ENCODE measurements at regions not wholly inside any gene's neighbourhood (a gene's known extent, or its start where the extent isn't known, plus 50 kb on each side); places are given as distances from the start of the nearest gene placed in this dataset.

DNA sequence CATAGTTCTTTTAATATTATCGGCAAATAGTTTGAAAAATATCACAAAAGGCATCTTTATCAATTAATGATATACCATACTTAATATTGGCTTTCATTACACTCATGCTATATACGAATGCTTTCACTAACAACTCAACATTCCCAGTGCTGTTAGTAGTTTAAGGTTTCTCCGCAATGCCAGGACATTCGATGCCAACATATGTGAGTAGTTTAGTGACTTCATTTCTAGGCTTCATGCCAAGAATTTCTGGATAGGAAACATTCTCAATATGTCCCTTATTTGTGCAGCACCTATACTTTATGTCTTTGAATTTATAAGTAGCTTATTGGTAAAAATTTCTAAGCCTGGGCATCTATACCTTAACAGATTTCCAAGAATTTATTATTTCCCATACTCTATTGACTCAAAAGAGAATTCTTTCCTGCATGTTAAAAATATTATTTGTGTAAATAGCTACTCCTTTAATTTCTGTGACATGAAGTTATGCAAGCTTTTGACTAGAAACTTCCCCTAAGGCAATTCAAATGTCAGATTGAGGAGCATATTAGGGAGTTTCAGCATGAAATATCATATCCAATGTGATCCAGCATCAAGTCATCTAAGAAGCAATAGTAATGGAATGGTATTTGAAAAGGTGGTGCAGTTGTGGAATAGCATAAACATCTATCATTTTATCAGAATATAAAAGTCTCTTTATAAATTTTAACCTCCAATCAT, 236.0 kb upstream of the STXBP5 start:
- Histone ChIP-seq H3K27me3 (ENCODE audit: insufficient read depth, poor library complexity, severe bottlenecking) (no peaks in the 10 kb centered on the region), H3K27ac (ENCODE audit: poor library complexity, severe bottlenecking) (peak overlapping the region; percentile 9), H3K36me3 (ENCODE audit: low read depth) (no peaks in the 10 kb centered on the region), H3K4me1 (ENCODE audit: insufficient read depth, poor library complexity, severe bottlenecking) (peaks cover 12% of the 10 kb centered on the region), H3K4me3 (ENCODE audit: severe bottlenecking) (no peak overlapping the region), H3K9me3 (ENCODE audit: severe bottlenecking) (peaks cover 9% of the 10 kb centered on the region)
- DNase-seq (ENCODE audit: low spot score) (no peak), ATAC-seq (ENCODE audit: low read depth) (peak; percentile 95)
- TF ChIP-seq, protein P1, sequence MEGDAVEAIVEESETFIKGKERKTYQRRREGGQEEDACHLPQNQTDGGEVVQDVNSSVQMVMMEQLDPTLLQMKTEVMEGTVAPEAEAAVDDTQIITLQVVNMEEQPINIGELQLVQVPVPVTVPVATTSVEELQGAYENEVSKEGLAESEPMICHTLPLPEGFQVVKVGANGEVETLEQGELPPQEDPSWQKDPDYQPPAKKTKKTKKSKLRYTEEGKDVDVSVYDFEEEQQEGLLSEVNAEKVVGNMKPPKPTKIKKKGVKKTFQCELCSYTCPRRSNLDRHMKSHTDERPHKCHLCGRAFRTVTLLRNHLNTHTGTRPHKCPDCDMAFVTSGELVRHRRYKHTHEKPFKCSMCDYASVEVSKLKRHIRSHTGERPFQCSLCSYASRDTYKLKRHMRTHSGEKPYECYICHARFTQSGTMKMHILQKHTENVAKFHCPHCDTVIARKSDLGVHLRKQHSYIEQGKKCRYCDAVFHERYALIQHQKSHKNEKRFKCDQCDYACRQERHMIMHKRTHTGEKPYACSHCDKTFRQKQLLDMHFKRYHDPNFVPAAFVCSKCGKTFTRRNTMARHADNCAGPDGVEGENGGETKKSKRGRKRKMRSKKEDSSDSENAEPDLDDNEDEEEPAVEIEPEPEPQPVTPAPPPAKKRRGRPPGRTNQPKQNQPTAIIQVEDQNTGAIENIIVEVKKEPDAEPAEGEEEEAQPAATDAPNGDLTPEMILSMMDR (IDR thresholded peaks at IDR 0.05; ENCODE audit: poor library complexity, severe bottlenecking): no peak

DNA sequence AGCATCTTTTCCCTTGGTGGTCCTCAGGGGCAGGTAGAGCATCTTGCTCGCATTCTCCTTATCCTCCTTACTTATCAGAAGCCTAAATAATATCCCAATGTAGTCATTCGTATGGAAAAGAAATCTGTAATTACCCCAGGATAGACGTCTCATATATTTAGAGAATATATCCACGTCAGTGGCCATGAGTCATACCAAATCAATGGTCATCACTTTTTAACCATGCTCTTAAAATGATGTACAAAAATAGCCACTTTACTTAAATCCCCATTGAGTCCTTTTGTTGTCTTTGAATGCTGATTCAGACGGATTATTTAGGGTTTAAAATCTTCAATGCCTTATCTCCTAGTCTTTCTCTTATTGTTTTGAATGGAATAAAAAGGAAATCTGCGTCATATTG, 231.7 kb upstream of the STXBP5 start:
- no peaks in the 10 kb centered on the region for H3K27me3 ChIP-seq (ENCODE audit: insufficient read depth, poor library complexity, severe bottlenecking)
- H3K9me3 ChIP-seq (ENCODE audit: severe bottlenecking): no peaks in the 10 kb centered on the region
- TF ChIP-seq, protein P1 (IDR thresholded peaks at IDR 0.05; ENCODE audit: poor library complexity, severe bottlenecking): no peak
- ATAC-seq (ENCODE audit: low read depth) (no peak), DNase-seq (ENCODE audit: low spot score) (no peak)
- H3K4me1 ChIP-seq (ENCODE audit: insufficient read depth, poor library complexity, severe bottlenecking): peaks cover 10% of the 10 kb centered on the region
- no peak overlapping the region for H3K27ac ChIP-seq (ENCODE audit: poor library complexity, severe bottlenecking)
- H3K4me3 ChIP-seq (ENCODE audit: severe bottlenecking): no peak overlapping the region
- no peaks in the 10 kb centered on the region for H3K36me3 ChIP-seq (ENCODE audit: low read depth)

DNA sequence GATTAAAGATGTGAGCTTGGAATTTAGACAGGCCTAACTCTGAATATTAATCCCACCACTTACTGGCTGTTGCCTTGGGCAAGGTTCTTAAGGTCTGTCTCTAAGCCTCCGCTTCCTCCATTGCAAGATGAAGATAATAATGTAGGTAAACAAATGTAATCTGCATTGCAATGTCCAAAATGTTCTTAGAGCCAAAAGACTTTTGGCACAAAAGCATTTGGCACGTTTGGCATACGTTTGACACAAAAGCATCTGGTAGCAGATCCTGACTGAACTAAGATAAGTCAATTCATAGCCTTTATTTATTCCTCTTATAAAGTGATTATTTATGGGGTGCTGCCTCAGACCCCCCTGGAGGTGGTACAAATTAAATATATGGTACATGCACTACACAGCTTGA, 229.9 kb upstream of the STXBP5 start:
- no peak overlapping the region for H3K27ac ChIP-seq (ENCODE audit: poor library complexity, severe bottlenecking)
- H3K4me1 ChIP-seq (ENCODE audit: insufficient read depth, poor library complexity, severe bottlenecking): no peaks in the 10 kb centered on the region
- no peak overlapping the region for H3K4me3 ChIP-seq (ENCODE audit: severe bottlenecking)
- H3K27me3 ChIP-seq (ENCODE audit: insufficient read depth, poor library complexity, severe bottlenecking): no peaks in the 10 kb centered on the region
- H3K9me3 ChIP-seq (ENCODE audit: severe bottlenecking): no peaks in the 10 kb centered on the region
- DNase-seq (ENCODE audit: low spot score) (no peak), ATAC-seq (ENCODE audit: low read depth) (no peak)
- no peaks in the 10 kb centered on the region for H3K36me3 ChIP-seq (ENCODE audit: low read depth)
- TF ChIP-seq, protein P1 (IDR thresholded peaks at IDR 0.05; ENCODE audit: poor library complexity, severe bottlenecking): no peak

DNA sequence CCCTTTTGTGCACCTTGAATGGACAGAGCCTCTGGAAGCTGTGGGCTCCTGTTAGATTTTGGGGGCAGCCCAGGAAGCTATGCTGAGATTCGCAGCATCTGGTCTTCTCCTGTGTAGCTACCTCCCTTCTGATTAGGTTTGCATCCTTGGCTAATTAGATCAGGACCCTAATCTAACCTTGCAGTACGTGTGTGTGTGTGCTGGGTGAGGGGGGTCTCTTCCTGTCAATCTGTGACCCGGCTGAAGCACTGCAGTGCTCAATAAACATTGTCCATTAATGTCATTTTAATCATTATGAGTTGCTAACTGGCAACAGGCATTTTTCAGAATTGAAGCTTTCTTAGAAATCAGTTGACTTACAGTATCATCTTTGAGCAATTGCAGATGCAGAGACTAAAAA, 229.1 kb upstream of the STXBP5 start:
- no peak for DNase-seq (ENCODE audit: low spot score)
- TF ChIP-seq, protein P1 (IDR thresholded peaks at IDR 0.05; ENCODE audit: poor library complexity, severe bottlenecking): no peak
- H3K9me3 ChIP-seq (ENCODE audit: severe bottlenecking): no peaks in the 10 kb centered on the region
- no peak overlapping the region for H3K27ac ChIP-seq (ENCODE audit: poor library complexity, severe bottlenecking)
- no peak for ATAC-seq (ENCODE audit: low read depth)
- no peaks in the 10 kb centered on the region for H3K4me1 ChIP-seq (ENCODE audit: insufficient read depth, poor library complexity, severe bottlenecking)
- H3K27me3 ChIP-seq (ENCODE audit: insufficient read depth, poor library complexity, severe bottlenecking): no peaks in the 10 kb centered on the region
- H3K36me3 ChIP-seq (ENCODE audit: low read depth): no peaks in the 10 kb centered on the region
- no peak overlapping the region for H3K4me3 ChIP-seq (ENCODE audit: severe bottlenecking)

DNA sequence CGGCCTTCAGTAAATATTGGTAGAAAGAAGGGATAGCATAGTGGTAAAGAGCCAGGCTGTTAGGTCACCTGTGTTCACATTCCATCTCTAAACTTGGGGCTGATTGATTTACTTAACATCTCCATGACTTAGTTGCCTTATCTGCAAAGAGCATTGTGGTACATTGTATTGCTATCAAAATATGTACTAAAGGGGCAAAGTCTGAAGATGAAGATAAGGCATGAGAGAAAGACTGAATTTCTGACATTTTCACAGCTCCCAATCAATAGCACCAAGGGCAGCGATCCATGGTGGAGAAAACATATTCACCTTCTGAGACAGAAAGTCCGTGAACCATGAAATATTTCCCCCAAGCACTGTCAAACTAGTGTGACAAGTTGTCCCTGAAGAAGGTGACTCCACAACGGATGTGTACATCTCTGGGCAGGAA, 223.3 kb upstream of the STXBP5 start:
- Histone ChIP-seq H3K4me1 (ENCODE audit: insufficient read depth, poor library complexity, severe bottlenecking) (no peaks in the 10 kb centered on the region), H3K4me3 (ENCODE audit: severe bottlenecking) (no peak overlapping the region), H3K27me3 (ENCODE audit: insufficient read depth, poor library complexity, severe bottlenecking) (no peaks in the 10 kb centered on the region), H3K9me3 (ENCODE audit: severe bottlenecking) (no peaks in the 10 kb centered on the region), H3K36me3 (ENCODE audit: low read depth) (no peaks in the 10 kb centered on the region), H3K27ac (ENCODE audit: poor library complexity, severe bottlenecking) (no peak overlapping the region)
- ATAC-seq (ENCODE audit: low read depth) (no peak), DNase-seq (ENCODE audit: low spot score) (no peak)
- TF ChIP-seq, protein P1 (IDR thresholded peaks at IDR 0.05; ENCODE audit: poor library complexity, severe bottlenecking): no peak

All from RWPE2 (cell line).